NB4 (cell line): ENCODE measurements at regions not wholly inside any gene's neighbourhood (a gene's known extent, or its start where the extent isn't known, plus 50 kb on each side); places are given as distances from the start of the nearest gene placed in this dataset.

ENCODE experiments used
- DNase-seq: peaks from one replicate; pipeline ENCODE4 v3.0.0; 2010; ENCODE audit warnings: low read depth
- H3K4me3 ChIP-seq: one replicate; pipeline ENCODE4 v1.5.1; 2011; ENCODE audit warnings: mild to moderate bottlenecking, low read depth, low read length, moderate library complexity
- CTCF ChIP-seq: IDR thresholded peaks from one replicate; pipeline ENCODE4 v1.5.1; 2012; ENCODE audit warnings: low read depth, low read length
- MAX ChIP-seq: IDR thresholded peaks from 2 replicates; pipeline ENCODE4 v1.6.1; 2011; ENCODE audit warnings: low read depth, low read length
- MYC ChIP-seq: IDR thresholded peaks from 2 replicates; pipeline ENCODE4 v1.6.1; 2011; ENCODE audit warnings: low read depth, low read length
- POLR2A ChIP-seq: IDR thresholded peaks from 2 replicates; pipeline ENCODE4 v1.6.1; 2011; ENCODE audit warnings: mild to moderate bottlenecking; ENCODE audit not compliant: insufficient read length; ENCODE audit errors: extremely low read depth

GRCh38 chr12:114191581-114191980 lies 214.4 kb downstream of the TBX5 start:
- DNase-seq, result no peak
- TF ChIP-seq CTCF, result no peak
- no peak for TF ChIP-seq MYC
- no peak for TF ChIP-seq MAX
- no peak for TF ChIP-seq POLR2A
- H3K4me3 ChIP-seq, result no peak overlapping the region

GRCh38 chr12:114190971-114191370 lies 215.0 kb downstream of the TBX5 start:
- no peak for TF ChIP-seq POLR2A
- no peak for TF ChIP-seq MAX
- no peak for TF ChIP-seq MYC
- no peak for TF ChIP-seq CTCF
- no peak for DNase-seq
- H3K4me3 ChIP-seq, result no peak overlapping the region

- no peak for DNase-seq
- TF ChIP-seq CTCF (no peak), MYC (no peak), MAX (no peak), POLR2A (no peak)
- H3K4me3 ChIP-seq, result no peak overlapping the region
Observed at GRCh38 chr12:114189266-114189665, 216.7 kb downstream of the TBX5 start.

- H3K4me3 ChIP-seq, result no peak overlapping the region
- no peak for TF ChIP-seq POLR2A
- TF ChIP-seq CTCF, result no peak
- TF ChIP-seq MYC, result no peak
- TF ChIP-seq MAX, result no peak
- no peak for DNase-seq
Observed at GRCh38 chr12:114186241-114187002, 219.5 kb downstream of the TBX5 start.

GRCh38 chr12:114185036-114185435 lies 218.9 kb upstream of the RBM19 start:
- H3K4me3 ChIP-seq, result no peak overlapping the region
- no peak for DNase-seq
- TF ChIP-seq POLR2A (no peak), MAX (no peak), MYC (no peak), CTCF (no peak)
